Breast epithelium (tissue), 4 donors: ENCODE measurements at regions not wholly inside any gene's neighbourhood (a gene's known extent, or its start where the extent isn't known, plus 50 kb on each side); places are given as distances from the start of the nearest gene placed in this dataset.

ENCODE experiments used
- DNase-seq, 2 donors: peaks; one replicate each; pipeline ENCODE4 v3.0.0-alpha.2; 2019; ENCODE audit warnings: low spot score in 2 of 2
- H3K27ac ChIP-seq, 2 donors: fragments of 200-600 bp; sonication (generic) in 1 of 2; one replicate each; pipeline ENCODE4 v1.5.1; 2016 to 2019; ENCODE audit warnings: mild to moderate bottlenecking in 1 of 2
- H3K27me3 ChIP-seq, 2 donors: fragments of 200-600 bp; sonication (generic) in 1 of 2; one replicate each; pipeline versions ENCODE4 v1.5.1 to v1.6.0; 2017 to 2019; ENCODE audit warnings: control low read depth in 1 of 2, mild to moderate bottlenecking in 1 of 2
- H3K36me3 ChIP-seq: fragments of 200-600 bp; one replicate; pipeline ENCODE4 v1.5.1; 2019
- H3K4me1 ChIP-seq, 2 donors: fragments of 200-600 bp; sonication (generic); one replicate each; pipeline ENCODE4 v1.5.1; 2016 to 2019; ENCODE audit warnings: control low read depth in 1 of 2
- H3K4me3 ChIP-seq, 3 donors: fragments of 200-600 bp; sonication (generic); 1 replicate in 2 of 3; 2 replicates in 1 of 3; pipeline ENCODE4 v1.5.1; 2016 to 2019; ENCODE audit warnings: mild to moderate bottlenecking in 3 of 3, moderate library complexity in 2 of 3
- H3K9me3 ChIP-seq, 2 donors: fragments of 200-600 bp; sonication (generic) in 1 of 2; one replicate each; pipeline ENCODE4 v1.5.1; 2016 to 2019; ENCODE audit warnings: control low read depth in 1 of 2
- CTCF ChIP-seq, 3 donors: fragments of 450-650 bp; IDR thresholded peaks; one replicate each; pipeline ENCODE4 v1.5.1; 2016 to 2017; ENCODE audit warnings: antibody characterized with exemption in 3 of 3, mild to moderate bottlenecking in 3 of 3, moderate library complexity in 3 of 3
- POLR2A ChIP-seq: fragments of 450-650 bp; IDR thresholded peaks from one replicate; pipeline ENCODE4 v1.6.1; 2016; ENCODE audit warnings: antibody characterized with exemption, mild to moderate bottlenecking, moderate library complexity
- POLR2AphosphoS5 ChIP-seq, 3 donors: sonication (generic); formaldehyde crosslinking; IDR thresholded peaks; one replicate each; pipeline ENCODE4 v1.6.1; 2017; ENCODE audit warnings: antibody characterized with exemption in 3 of 3
- intact Hi-C: fragments of 100-400 bp; cut with DNase I; formaldehyde crosslinking; loops from one replicate; pipeline ENCODE4 v1.15.1; 2023; ENCODE audit warnings: low total_unique reads

GRCh38 chr3:163832547-163832946, 1245.7 kb downstream of the SI start:
- H3K4me1 ChIP-seq = no peaks in the 10 kb centered on the region
- peaks cover 0 to 6% of the 10 kb centered on the region in 2 donors for H3K9me3 ChIP-seq
- no peaks in the 10 kb centered on the region for H3K36me3 ChIP-seq
- no peaks in the 10 kb centered on the region for H3K27me3 ChIP-seq
- no peak overlapping the region for H3K27ac ChIP-seq
- TF ChIP-seq POLR2AphosphoS5 (IDR thresholded peaks at IDR 0.05) (no peak), POLR2A (no peak), CTCF (IDR thresholded peaks at IDR 0.05) (no peak)
- H3K4me3 ChIP-seq = no peak overlapping the region
- intact Hi-C loops = no loop called here
- DNase-seq = no peak

GRCh38 chr3:163821841-163822240, 1256.5 kb downstream of the SI start:
- Histone ChIP-seq H3K36me3 (no peaks in the 10 kb centered on the region), H3K4me1 (no peaks in the 10 kb centered on the region), H3K27ac (no peak overlapping the region), H3K27me3 (no peaks in the 10 kb centered on the region), H3K4me3 (no peak overlapping the region), H3K9me3 (no peaks in the 10 kb centered on the region)
- intact Hi-C loops = no loop called here
- TF ChIP-seq POLR2A (no peak), CTCF (IDR thresholded peaks at IDR 0.05) (no peak), POLR2AphosphoS5 (IDR thresholded peaks at IDR 0.05) (no peak)
- no peak for DNase-seq

- no peak for DNase-seq
- intact Hi-C loops = no loop called here
- no peak for TF ChIP-seq POLR2A
- TF ChIP-seq CTCF (IDR thresholded peaks at IDR 0.05) = no peak
- TF ChIP-seq POLR2AphosphoS5 (IDR thresholded peaks at IDR 0.05) = no peak
- Histone ChIP-seq H3K9me3 (no peaks in the 10 kb centered on the region), H3K36me3 (no peaks in the 10 kb centered on the region), H3K4me3 (no peak overlapping the region), H3K27ac (no peak overlapping the region), H3K4me1 (no peaks in the 10 kb centered on the region), H3K27me3 (no peaks in the 10 kb centered on the region)
Observed at GRCh38 chr3:163817015-163817414, 1261.3 kb downstream of the SI start.

GRCh38 chr3:163813935-163814334, 1264.4 kb downstream of the SI start:
- DNase-seq = no peak
- Histone ChIP-seq H3K27me3 (no peaks in the 10 kb centered on the region), H3K4me1 (no peaks in the 10 kb centered on the region), H3K27ac (no peak overlapping the region), H3K9me3 (peaks cover 0 to 4% of the 10 kb centered on the region in 2 donors), H3K4me3 (no peak overlapping the region), H3K36me3 (no peaks in the 10 kb centered on the region)
- intact Hi-C loops = no loop called here
- TF ChIP-seq POLR2AphosphoS5 (IDR thresholded peaks at IDR 0.05) (no peak), POLR2A (no peak), CTCF (IDR thresholded peaks at IDR 0.05) (no peak)

GRCh38 chr3:163812006-163812405, 1266.3 kb downstream of the SI start:
- TF ChIP-seq POLR2AphosphoS5 (IDR thresholded peaks at IDR 0.05) = no peak
- TF ChIP-seq POLR2A = no peak
- TF ChIP-seq CTCF (IDR thresholded peaks at IDR 0.05) = no peak
- H3K4me3 ChIP-seq = no peak overlapping the region
- intact Hi-C loops = no loop called here
- peaks cover 0 to 4% of the 10 kb centered on the region in 2 donors for H3K9me3 ChIP-seq
- H3K27me3 ChIP-seq = no peaks in the 10 kb centered on the region
- no peaks in the 10 kb centered on the region for H3K4me1 ChIP-seq
- no peak for DNase-seq
- no peaks in the 10 kb centered on the region for H3K36me3 ChIP-seq
- no peak overlapping the region for H3K27ac ChIP-seq
